ENCODE measurements at regions not wholly inside any gene's neighbourhood (a gene's known extent, or its start where the extent isn't known, plus 50 kb on each side); places are given as distances from the start of the nearest gene placed in this dataset.

DNA sequence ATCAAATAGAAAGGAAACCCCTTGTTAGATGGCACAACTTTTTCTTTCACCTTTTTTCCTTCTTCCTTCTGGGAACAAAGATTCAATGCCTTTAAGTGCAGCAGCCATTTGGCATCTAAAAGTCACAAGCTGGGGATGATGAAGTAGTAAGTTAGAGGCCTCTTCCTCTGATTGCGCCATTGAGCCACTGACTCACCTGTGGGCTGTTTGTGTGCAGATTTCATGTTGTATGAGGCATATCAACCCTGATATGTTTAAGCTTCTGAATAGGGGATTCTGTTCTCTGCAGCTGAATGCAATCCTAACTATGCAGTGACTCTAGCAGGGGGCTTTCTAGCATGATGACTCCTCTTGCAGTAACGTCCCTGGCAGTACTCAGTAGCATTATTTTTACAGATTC lies 599.9 kb downstream of the CSNK1G3 start:
- TF ChIP-seq, protein P1, sequence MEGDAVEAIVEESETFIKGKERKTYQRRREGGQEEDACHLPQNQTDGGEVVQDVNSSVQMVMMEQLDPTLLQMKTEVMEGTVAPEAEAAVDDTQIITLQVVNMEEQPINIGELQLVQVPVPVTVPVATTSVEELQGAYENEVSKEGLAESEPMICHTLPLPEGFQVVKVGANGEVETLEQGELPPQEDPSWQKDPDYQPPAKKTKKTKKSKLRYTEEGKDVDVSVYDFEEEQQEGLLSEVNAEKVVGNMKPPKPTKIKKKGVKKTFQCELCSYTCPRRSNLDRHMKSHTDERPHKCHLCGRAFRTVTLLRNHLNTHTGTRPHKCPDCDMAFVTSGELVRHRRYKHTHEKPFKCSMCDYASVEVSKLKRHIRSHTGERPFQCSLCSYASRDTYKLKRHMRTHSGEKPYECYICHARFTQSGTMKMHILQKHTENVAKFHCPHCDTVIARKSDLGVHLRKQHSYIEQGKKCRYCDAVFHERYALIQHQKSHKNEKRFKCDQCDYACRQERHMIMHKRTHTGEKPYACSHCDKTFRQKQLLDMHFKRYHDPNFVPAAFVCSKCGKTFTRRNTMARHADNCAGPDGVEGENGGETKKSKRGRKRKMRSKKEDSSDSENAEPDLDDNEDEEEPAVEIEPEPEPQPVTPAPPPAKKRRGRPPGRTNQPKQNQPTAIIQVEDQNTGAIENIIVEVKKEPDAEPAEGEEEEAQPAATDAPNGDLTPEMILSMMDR (IDR thresholded peaks at IDR 0.05 in 4 of 5, conservative IDR thresholded peaks at IDR 0.05 in 1 of 5), result no peak
- no peak for TF ChIP-seq POLR2A (IDR thresholded peaks at IDR 0.05)

All from gastrocnemius medialis (tissue), 4 donors.